ENCODE measurements at regions not wholly inside any gene's neighbourhood (a gene's known extent, or its start where the extent isn't known, plus 50 kb on each side); places are given as distances from the start of the nearest gene placed in this dataset.

DNA sequence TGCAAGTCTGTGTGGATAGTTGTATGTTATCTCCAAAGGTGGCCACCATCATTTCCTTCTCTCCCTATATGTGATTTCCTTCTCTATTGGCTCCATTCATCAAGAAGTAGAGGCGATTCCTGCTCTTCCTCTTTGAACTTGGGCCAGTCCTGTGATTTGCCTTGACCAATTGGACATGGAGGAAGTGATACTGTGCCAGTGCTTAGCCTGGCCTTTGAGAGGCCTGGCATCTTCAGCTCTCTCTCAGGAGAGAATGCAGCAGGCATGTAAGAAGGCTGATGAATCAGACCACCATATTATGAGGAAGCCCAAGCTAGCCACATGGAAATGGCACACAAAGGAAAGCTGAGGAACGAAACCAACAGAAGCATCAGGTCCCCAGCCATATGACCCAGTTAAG, 195.0 kb upstream of the SVIL start:
- Histone ChIP-seq H3K4me3 (ENCODE audit: control extremely low read depth in 1 of 5, extremely low read depth in 1 of 5, insufficient read depth in 1 of 5, low read depth in 2 of 5, low read length in 4 of 5) (no peak overlapping the region), H3K9me3 (ENCODE audit: control extremely low read depth in 1 of 3, control insufficient read depth in 2 of 3, insufficient read depth in 1 of 3, low read length in 2 of 3) (peaks cover 0 to 8% (median 6%) of the 10 kb centered on the region in 3 donors), H4K20me1 (ENCODE audit: control insufficient read depth, insufficient read depth, low read length, poor library complexity, severe bottlenecking) (no peaks in the 10 kb centered on the region), H3K79me2 (ENCODE audit: control insufficient read depth, insufficient read depth, low read length) (no peaks in the 10 kb centered on the region), H3K36me3 (replicated peaks in 1 of 2; ENCODE audit: control extremely low read depth in 1 of 2, control insufficient read depth in 1 of 2, extremely low read depth in 1 of 2, insufficient read depth in 2 of 2, low read length in 1 of 2) (no peaks in the 10 kb centered on the region), H3K9ac (ENCODE audit: low read length) (no peak overlapping the region), H2AFZ (ENCODE audit: insufficient read depth, low read depth, low read length, poor library complexity, severe bottlenecking) (no peak overlapping the region), H3K4me1 (ENCODE audit: control insufficient read depth in 2 of 2, insufficient read depth in 2 of 2, low read length in 2 of 2) (no peaks in the 10 kb centered on the region), H3K27me3 (replicated peaks in 1 of 4; ENCODE audit: control extremely low read depth in 1 of 4, control insufficient read depth in 3 of 4, insufficient read depth in 4 of 4, low read length in 3 of 4) (no peaks in the 10 kb centered on the region), H3K27ac (ENCODE audit: low read length in 2 of 2) (no peak overlapping the region), H3K4me2 (replicated peaks; ENCODE audit: low read depth, low read length, poor library complexity, severe bottlenecking) (no peak overlapping the region)
- CTCF ChIA-PET, result no interaction called here
- intact Hi-C loops (cut with micrococcal nuclease), result no loop called here
- peaks cover 7% of the 10 kb centered on the region for H3K9me3 Mint-ChIP-seq (ENCODE audit: insufficient read depth)
- no peak for ATAC-seq (ENCODE audit: low read depth)
- DNase-seq, result no peak
- POLR2A ChIA-PET, result no interaction called here
- H3K27me3 Mint-ChIP-seq, result peaks cover 7% of the 10 kb centered on the region
- WGBS (ENCODE audit: insufficient coverage), result 80% methylated on average over 1 of the region's 2 CpGs
- H3K27ac Mint-ChIP-seq, result no peak overlapping the region
- H3K4me1 Mint-ChIP-seq, result no peaks in the 10 kb centered on the region
- no peak overlapping the region for H3K4me3 Mint-ChIP-seq
- no peak for TF ChIP-seq EZH2 (IDR thresholded peaks at IDR 0.05; ENCODE audit: borderline replicate concordance, insufficient read depth, low read depth, low read length, poor library complexity, severe bottlenecking)
- TF ChIP-seq, protein P1, sequence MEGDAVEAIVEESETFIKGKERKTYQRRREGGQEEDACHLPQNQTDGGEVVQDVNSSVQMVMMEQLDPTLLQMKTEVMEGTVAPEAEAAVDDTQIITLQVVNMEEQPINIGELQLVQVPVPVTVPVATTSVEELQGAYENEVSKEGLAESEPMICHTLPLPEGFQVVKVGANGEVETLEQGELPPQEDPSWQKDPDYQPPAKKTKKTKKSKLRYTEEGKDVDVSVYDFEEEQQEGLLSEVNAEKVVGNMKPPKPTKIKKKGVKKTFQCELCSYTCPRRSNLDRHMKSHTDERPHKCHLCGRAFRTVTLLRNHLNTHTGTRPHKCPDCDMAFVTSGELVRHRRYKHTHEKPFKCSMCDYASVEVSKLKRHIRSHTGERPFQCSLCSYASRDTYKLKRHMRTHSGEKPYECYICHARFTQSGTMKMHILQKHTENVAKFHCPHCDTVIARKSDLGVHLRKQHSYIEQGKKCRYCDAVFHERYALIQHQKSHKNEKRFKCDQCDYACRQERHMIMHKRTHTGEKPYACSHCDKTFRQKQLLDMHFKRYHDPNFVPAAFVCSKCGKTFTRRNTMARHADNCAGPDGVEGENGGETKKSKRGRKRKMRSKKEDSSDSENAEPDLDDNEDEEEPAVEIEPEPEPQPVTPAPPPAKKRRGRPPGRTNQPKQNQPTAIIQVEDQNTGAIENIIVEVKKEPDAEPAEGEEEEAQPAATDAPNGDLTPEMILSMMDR (IDR thresholded peaks at IDR 0.05), result no peak

DNA sequence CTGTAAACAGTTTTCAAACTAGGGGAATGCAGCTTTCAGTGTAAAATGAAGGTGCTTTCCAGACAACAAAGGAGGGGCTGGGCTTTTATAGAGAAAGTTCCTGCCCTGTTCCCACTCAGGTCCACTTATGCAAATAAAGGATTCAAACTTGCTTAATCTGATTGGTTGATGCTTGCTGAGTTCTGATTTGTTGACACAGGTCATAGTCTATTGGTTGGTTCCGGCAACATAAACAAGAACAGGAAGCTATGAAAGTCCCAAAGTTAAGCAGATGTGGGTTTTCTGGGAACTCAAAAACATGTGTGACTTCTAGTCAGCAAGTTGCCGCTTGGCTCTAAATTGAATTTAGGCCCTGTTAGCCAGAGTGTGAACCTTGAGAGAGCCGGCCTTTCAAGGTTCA, 194.2 kb upstream of the SVIL start:
- Histone ChIP-seq H3K79me2 (ENCODE audit: control insufficient read depth, insufficient read depth, low read length) (no peaks in the 10 kb centered on the region), H3K9ac (ENCODE audit: low read length) (no peak overlapping the region), H3K27ac (ENCODE audit: low read length in 2 of 2) (no peak overlapping the region), H3K9me3 (ENCODE audit: control extremely low read depth in 1 of 3, control insufficient read depth in 2 of 3, insufficient read depth in 1 of 3, low read length in 2 of 3) (peaks cover 0 to 8% (median 6%) of the 10 kb centered on the region in 3 donors), H2AFZ (ENCODE audit: insufficient read depth, low read depth, low read length, poor library complexity, severe bottlenecking) (no peak overlapping the region), H3K4me2 (replicated peaks; ENCODE audit: low read depth, low read length, poor library complexity, severe bottlenecking) (no peak overlapping the region), H3K4me3 (ENCODE audit: control extremely low read depth in 1 of 5, extremely low read depth in 1 of 5, insufficient read depth in 1 of 5, low read depth in 2 of 5, low read length in 4 of 5) (no peak overlapping the region), H3K27me3 (replicated peaks in 1 of 4; ENCODE audit: control extremely low read depth in 1 of 4, control insufficient read depth in 3 of 4, insufficient read depth in 4 of 4, low read length in 3 of 4) (no peaks in the 10 kb centered on the region), H3K4me1 (ENCODE audit: control insufficient read depth in 2 of 2, insufficient read depth in 2 of 2, low read length in 2 of 2) (no peaks in the 10 kb centered on the region), H4K20me1 (ENCODE audit: control insufficient read depth, insufficient read depth, low read length, poor library complexity, severe bottlenecking) (no peaks in the 10 kb centered on the region), H3K36me3 (replicated peaks in 1 of 2; ENCODE audit: control extremely low read depth in 1 of 2, control insufficient read depth in 1 of 2, extremely low read depth in 1 of 2, insufficient read depth in 2 of 2, low read length in 1 of 2) (no peaks in the 10 kb centered on the region)
- TF ChIP-seq EZH2 (IDR thresholded peaks at IDR 0.05; ENCODE audit: borderline replicate concordance, insufficient read depth, low read depth, low read length, poor library complexity, severe bottlenecking), result no peak
- TF ChIP-seq, protein P1 (IDR thresholded peaks at IDR 0.05), result no peak
- DNase-seq (no peak), ATAC-seq (ENCODE audit: low read depth) (no peak)
- H3K27ac Mint-ChIP-seq, result no peak overlapping the region
- peaks cover 7% of the 10 kb centered on the region for H3K27me3 Mint-ChIP-seq
- WGBS (ENCODE audit: insufficient coverage), result 73% methylated on average over 2 of the region's 3 CpGs
- H3K4me1 Mint-ChIP-seq, result no peaks in the 10 kb centered on the region
- intact Hi-C loops (cut with micrococcal nuclease), result no loop called here
- CTCF ChIA-PET, result no interaction called here
- peaks cover 7% of the 10 kb centered on the region for H3K9me3 Mint-ChIP-seq (ENCODE audit: insufficient read depth)
- no peak overlapping the region for H3K4me3 Mint-ChIP-seq
- POLR2A ChIA-PET, result no interaction called here

All from B cell (primary cell).